HepG2 (cell line): ENCODE measurements at regions not wholly inside any gene's neighbourhood (a gene's known extent, or its start where the extent isn't known, plus 50 kb on each side); places are given as distances from the start of the nearest gene placed in this dataset.

Experiments
- ATAC-seq: fragments of 200-7000 bp; cut with Tn5 transposase; 3 replicates; pipeline ENCODE4 v1.9.1; 2020; ENCODE audit warnings: mild to moderate bottlenecking, moderate library complexity
- BruUV-seq: library from RNA; stranded (reverse); fragments of 400-500 nt; replicated peaks from 2 replicates; lab custom pipeline; 2021; lab: Mats Ljungman, UMichigan
- CTCF ChIA-PET: fragments of 300-600 bp; formaldehyde crosslinking; extraction: SDS; loops from one replicate; lab custom pipeline; 2021; ENCODE audit warnings: low total read pairs, inconsistent platforms, low intra/inter-chr PET ratio; lab: Yijun Ruan, JAX
- POLR2A ChIA-PET: fragments of 350-600 bp; sonication (Branson Sonifier 250); formaldehyde crosslinking; loops from one replicate; lab custom pipeline; 2020; ENCODE audit warnings: antibody characterized with exemption, inconsistent platforms; lab: Yijun Ruan, JAX
- DNase-seq: peaks from one replicate; pipeline ENCODE4 v3.0.0-alpha.2; 2015; ENCODE audit warnings: low spot score
- FAIRE-seq: peaks from 3 replicates; lab custom pipeline; 2011; peaks lifted over from hg19 to GRCh38; lab: Jason Lieb, UNC
- H2AFZ ChIP-seq: one replicate; pipeline ENCODE4 v1.6.1; 2011; ENCODE audit warnings: low read length, inconsistent platforms
- H3K27ac ChIP-seq: fragments of 300-600 bp; 3 replicates; pipeline ENCODE4 v1.8.0; 2011; ENCODE audit warnings: mixed run types, mild to moderate bottlenecking, mixed read lengths, low read length, inconsistent platforms; ENCODE audit not compliant: insufficient read depth; ENCODE audit errors: extremely low read length
- H3K27me3 ChIP-seq, 2 experiments: fragments of 200-600 bp in 1 of 2; 2 replicates in 1 of 2; 3 replicates in 1 of 2; pipeline versions ENCODE4 v1.6.0 to v1.8.0; 2011; ENCODE audit warnings: low read length in 2 of 2, mild to moderate bottlenecking in 2 of 2, moderate library complexity in 2 of 2, inconsistent platforms in 1 of 2; ENCODE audit not compliant: insufficient read depth in 2 of 2, control insufficient read depth in 1 of 2
- H3K36me3 ChIP-seq, 2 experiments: fragments of 200-600 bp in 1 of 2; replicated peaks in 1 of 2; 2 replicates in 1 of 2; 3 replicates in 1 of 2; pipeline versions ENCODE4 v1.5.1 to v1.8.0; 2011; ENCODE audit warnings: low read length in 2 of 2, inconsistent platforms in 1 of 2; ENCODE audit not compliant: insufficient read depth in 2 of 2, control insufficient read depth in 1 of 2
- H3K4me1 ChIP-seq: 2 replicates; pipeline ENCODE4 v1.5.1; 2012; ENCODE audit warnings: low read length, inconsistent platforms; ENCODE audit not compliant: insufficient read depth
- H3K4me2 ChIP-seq: 2 replicates; pipeline ENCODE4 v1.6.0; 2011; ENCODE audit warnings: low read depth, low read length, inconsistent platforms
- H3K4me3 ChIP-seq, 3 experiments: fragments of 200-600 bp in 1 of 3; sonication (generic), shearing (Covaris generic) in 1 of 3; replicated peaks in 1 of 3; 2 replicates each; pipeline ENCODE4 v1.5.1; 2011 to 2016; ENCODE audit warnings: low read length in 3 of 3, inconsistent platforms in 2 of 3, low read depth in 2 of 3, mild to moderate bottlenecking in 2 of 3, control low read depth in 1 of 3, mixed read lengths in 1 of 3; ENCODE audit not compliant: insufficient read depth in 1 of 3
- H3K79me2 ChIP-seq: one replicate; pipeline ENCODE4 v1.6.1; 2011; ENCODE audit warnings: low read length, inconsistent platforms; ENCODE audit not compliant: insufficient read depth
- H3K9ac ChIP-seq: 2 replicates; pipeline ENCODE4 v1.6.0; 2011; ENCODE audit warnings: mild to moderate bottlenecking, low read depth, low read length, inconsistent platforms; ENCODE audit not compliant: insufficient read depth
- H3K9me3 ChIP-seq: 2 replicates; pipeline ENCODE4 v1.5.1; 2012; ENCODE audit warnings: mild to moderate bottlenecking, low read length
- H4K20me1 ChIP-seq: 2 replicates; pipeline ENCODE4 v1.6.0; 2011; ENCODE audit warnings: inconsistent platforms, mild to moderate bottlenecking, low read length, moderate library complexity; ENCODE audit not compliant: insufficient read depth
- FUBP1 ChIP-seq: sonication (generic); formaldehyde crosslinking; IDR thresholded peaks from 2 replicates; pipeline ENCODE4 v1.5.1; 2020; ENCODE audit warnings: missing genetic modification reagents, mild to moderate bottlenecking, borderline replicate concordance
- MED1 ChIP-seq: sonication (generic); formaldehyde crosslinking; IDR thresholded peaks from 2 replicates; pipeline ENCODE4 v1.4.0; 2020; ENCODE audit warnings: missing genetic modification reagents
- ZFP41 ChIP-seq: sonication (generic); formaldehyde crosslinking; IDR thresholded peaks from 2 replicates; pipeline ENCODE4 v1.4.0; 2020; ENCODE audit warnings: mild to moderate bottlenecking, missing genetic modification reagents, borderline replicate concordance
- ZHX1 ChIP-seq: sonication (generic); formaldehyde crosslinking; IDR thresholded peaks from 2 replicates; pipeline ENCODE4 v1.8.1; 2022; ENCODE audit warnings: low read depth, mild to moderate bottlenecking, missing genetic modification reagents
- WGBS: methylation state at CpG from one replicate; pipeline ENCODE4 v1.1.6; 2017; ENCODE audit warnings: low lambda C conversion rate; 5-methylcytosine and 5-hydroxymethylcytosine counted together
- in situ Hi-C: cut with HindIII; loops from 2 replicates; pipeline ENCODE4 v1.10.0; 2017; ENCODE audit warnings: low pct_unique_long_range_greater_than_20kb; ENCODE audit not compliant: extremely low pct_ligation_motif_present
- intact Hi-C: fragments of 100-400 bp; cut with micrococcal nuclease; formaldehyde crosslinking; loops from one replicate; pipeline ENCODE4 v1.10.0; 2022; ENCODE audit not compliant: unreplicated experiment

- TF ChIP-seq ZHX1, result no peak
- TF ChIP-seq FUBP1 (CRISPR knock-in tag), result no peak
- TF ChIP-seq ZFP41 (CRISPR knock-in tag), result no peak
Observed at GRCh38 chr2:150388289-150388625, 99.2 kb downstream of the RND3 start (continued).

- in situ Hi-C loops (no loop called here), intact Hi-C loops (loop anchor here (1.0 kb wide), 1 partner anchor 21 kb away; no protein-coding TSS in a partner anchor)
- no peak for FAIRE-seq
- Histone ChIP-seq H3K4me2 (no peak overlapping the region), H3K27me3 (no peaks in the 10 kb centered on the region), H3K4me3 (no peak overlapping the region), H3K79me2 (no peaks in the 10 kb centered on the region), H3K36me3 (no peaks in the 10 kb centered on the region), H3K9me3 (peaks cover 95% of the 10 kb centered on the region), H2AFZ (no peak overlapping the region), H3K9ac (no peak overlapping the region), H3K27ac (no peak overlapping the region), H4K20me1 (no peaks in the 10 kb centered on the region), H3K4me1 (no peaks in the 10 kb centered on the region)
- no peak for ATAC-seq
- 12% methylated on average over 4 of the region's 4 CpGs for WGBS
- ChIA-PET CTCF (no interaction called here), POLR2A (no interaction called here)
- no peak for TF ChIP-seq MED1 (CRISPR knock-in tag)
- DNase-seq, result no peak
- BruUV-seq, result no TSS peak
Observed at GRCh38 chr2:150387586-150388288, 99.7 kb downstream of the RND3 start.
